Nephron (organoid): ENCODE measurements at regions not wholly inside any gene's neighbourhood (a gene's known extent, or its start where the extent isn't known, plus 50 kb on each side); places are given as distances from the start of the nearest gene placed in this dataset.
"Not testable (repeated sequence)": the region's sequence is repeated elsewhere in the genome, so short reads cannot be mapped to it uniquely, and the experiment has no call there.

Experiments used
- H3K27ac Mint-ChIP-seq, 3 experiments: 2 replicates each; pipeline ENCODE4 v1.8.0; 2020; ENCODE audit warnings: mixed read lengths in 3 of 3, mild to moderate bottlenecking in 2 of 3, moderate library complexity in 1 of 3
- H3K27me3 Mint-ChIP-seq: 2 replicates; pipeline ENCODE4 v1.8.0; 2021; ENCODE audit warnings: low read depth, mild to moderate bottlenecking, moderate library complexity, mixed read lengths
- H3K36me3 Mint-ChIP-seq: 2 replicates; pipeline ENCODE4 v1.8.0; 2020; ENCODE audit warnings: low read depth, mixed read lengths
- H3K4me1 Mint-ChIP-seq: 2 replicates; pipeline ENCODE4 v1.8.0; 2020; ENCODE audit warnings: mixed read lengths
- H3K4me3 Mint-ChIP-seq, 3 experiments: 2 replicates each; pipeline ENCODE4 v1.8.0; 2020; ENCODE audit warnings: mild to moderate bottlenecking in 3 of 3, mixed read lengths in 3 of 3, moderate library complexity in 2 of 3
- H3K9me3 Mint-ChIP-seq: 2 replicates; pipeline ENCODE4 v1.8.0; 2020; ENCODE audit warnings: mixed read lengths
- TF ChIP-seq, protein P1 (sequence below), 3 experiments: fragments of 200-600 bp; sonication (generic); IDR thresholded peaks; one replicate each; pipeline ENCODE4 v1.5.0; 2021; ENCODE audit warnings: antibody characterized with exemption in 3 of 3; ENCODE audit not compliant: unreplicated experiment in 3 of 3

- no peak overlapping the region for H3K27ac Mint-ChIP-seq
- H3K9me3 Mint-ChIP-seq, result no peaks in the 10 kb centered on the region
- no peaks in the 10 kb centered on the region for H3K36me3 Mint-ChIP-seq
- no peaks in the 10 kb centered on the region for H3K27me3 Mint-ChIP-seq
- TF ChIP-seq, protein P1, sequence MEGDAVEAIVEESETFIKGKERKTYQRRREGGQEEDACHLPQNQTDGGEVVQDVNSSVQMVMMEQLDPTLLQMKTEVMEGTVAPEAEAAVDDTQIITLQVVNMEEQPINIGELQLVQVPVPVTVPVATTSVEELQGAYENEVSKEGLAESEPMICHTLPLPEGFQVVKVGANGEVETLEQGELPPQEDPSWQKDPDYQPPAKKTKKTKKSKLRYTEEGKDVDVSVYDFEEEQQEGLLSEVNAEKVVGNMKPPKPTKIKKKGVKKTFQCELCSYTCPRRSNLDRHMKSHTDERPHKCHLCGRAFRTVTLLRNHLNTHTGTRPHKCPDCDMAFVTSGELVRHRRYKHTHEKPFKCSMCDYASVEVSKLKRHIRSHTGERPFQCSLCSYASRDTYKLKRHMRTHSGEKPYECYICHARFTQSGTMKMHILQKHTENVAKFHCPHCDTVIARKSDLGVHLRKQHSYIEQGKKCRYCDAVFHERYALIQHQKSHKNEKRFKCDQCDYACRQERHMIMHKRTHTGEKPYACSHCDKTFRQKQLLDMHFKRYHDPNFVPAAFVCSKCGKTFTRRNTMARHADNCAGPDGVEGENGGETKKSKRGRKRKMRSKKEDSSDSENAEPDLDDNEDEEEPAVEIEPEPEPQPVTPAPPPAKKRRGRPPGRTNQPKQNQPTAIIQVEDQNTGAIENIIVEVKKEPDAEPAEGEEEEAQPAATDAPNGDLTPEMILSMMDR (IDR thresholded peaks at IDR 0.05; ENCODE audit: unreplicated experiment in 3 of 3), result no peak
- H3K4me3 Mint-ChIP-seq, result no peak overlapping the region
- peaks cover 14% of the 10 kb centered on the region for H3K4me1 Mint-ChIP-seq
Measured at GRCh38 chr7:131077735-131078134, 249.9 kb upstream of the MKLN1 start.

DNA sequence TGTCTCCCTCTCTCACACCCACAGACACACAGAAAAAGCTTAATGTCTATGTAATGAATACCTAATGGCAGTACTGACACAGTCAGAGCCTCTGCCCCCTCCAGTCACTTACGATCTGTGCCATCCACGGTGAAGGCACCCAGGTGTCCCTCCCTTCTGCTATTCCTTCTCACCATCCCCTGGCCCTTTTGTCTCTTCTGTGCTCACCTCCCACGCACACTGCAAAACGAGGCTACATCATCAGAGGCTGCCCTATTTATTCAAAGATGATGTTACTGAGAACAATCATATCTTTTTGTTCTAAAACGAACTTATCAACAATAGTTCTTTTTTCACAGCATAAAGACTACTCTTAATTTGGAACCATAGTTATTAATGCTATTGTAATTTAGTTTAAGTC lies 246.9 kb upstream of the MKLN1 start:
- Mint-ChIP-seq H3K4me1 (peaks cover 13% of the 10 kb centered on the region), H3K9me3 (no peaks in the 10 kb centered on the region), H3K27me3 (no peaks in the 10 kb centered on the region), H3K4me3 (no peak overlapping the region), H3K36me3 (no peaks in the 10 kb centered on the region), H3K27ac (no peak overlapping the region)
- TF ChIP-seq, protein P1 (IDR thresholded peaks at IDR 0.05; ENCODE audit: unreplicated experiment in 3 of 3), result no peak

- Mint-ChIP-seq H3K4me1 (peaks cover 8% of the 10 kb centered on the region), H3K27me3 (no peaks in the 10 kb centered on the region), H3K9me3 (no peaks in the 10 kb centered on the region), H3K36me3 (no peaks in the 10 kb centered on the region), H3K27ac (no peak overlapping the region), H3K4me3 (no peak overlapping the region)
- TF ChIP-seq, protein P1 (IDR thresholded peaks at IDR 0.05; ENCODE audit: unreplicated experiment in 3 of 3), result no peak
Measured at GRCh38 chr7:131081308-131081707, 246.4 kb upstream of the MKLN1 start.

GRCh38 chr7:131083781-131084180 lies 243.9 kb upstream of the MKLN1 start:
- H3K4me3 Mint-ChIP-seq, result no peak overlapping the region
- H3K27me3 Mint-ChIP-seq, result no peaks in the 10 kb centered on the region
- H3K27ac Mint-ChIP-seq, result no peak overlapping the region
- H3K36me3 Mint-ChIP-seq, result no peaks in the 10 kb centered on the region
- TF ChIP-seq, protein P1 (IDR thresholded peaks at IDR 0.05; ENCODE audit: unreplicated experiment in 3 of 3), result no peak
- no peaks in the 10 kb centered on the region for H3K9me3 Mint-ChIP-seq
- no peaks in the 10 kb centered on the region for H3K4me1 Mint-ChIP-seq

DNA sequence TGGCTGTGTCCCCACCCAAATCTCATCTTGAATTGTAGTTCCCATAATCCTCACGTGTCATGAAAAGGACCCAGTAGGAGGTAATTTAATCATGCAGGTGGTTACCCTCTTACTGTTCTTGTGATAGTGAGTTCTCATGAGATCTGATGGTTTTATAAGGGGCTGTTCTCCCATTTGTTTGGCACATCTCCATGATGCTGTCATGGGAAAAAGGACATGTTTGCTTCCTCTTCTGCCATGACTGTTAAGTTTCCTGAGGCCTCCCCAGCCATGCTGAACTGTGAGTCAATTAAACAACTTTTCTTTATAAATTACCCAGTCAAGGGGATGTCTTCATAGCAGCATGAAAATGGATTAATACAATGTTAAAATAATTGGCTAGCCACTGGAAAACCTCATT lies 243.3 kb upstream of the MKLN1 start:
- H3K27me3 Mint-ChIP-seq, H3K4me1 Mint-ChIP-seq, H3K9me3 Mint-ChIP-seq, H3K36me3 Mint-ChIP-seq, H3K27ac Mint-ChIP-seq, H3K4me3 Mint-ChIP-seq: not testable (repeated sequence)

DNA sequence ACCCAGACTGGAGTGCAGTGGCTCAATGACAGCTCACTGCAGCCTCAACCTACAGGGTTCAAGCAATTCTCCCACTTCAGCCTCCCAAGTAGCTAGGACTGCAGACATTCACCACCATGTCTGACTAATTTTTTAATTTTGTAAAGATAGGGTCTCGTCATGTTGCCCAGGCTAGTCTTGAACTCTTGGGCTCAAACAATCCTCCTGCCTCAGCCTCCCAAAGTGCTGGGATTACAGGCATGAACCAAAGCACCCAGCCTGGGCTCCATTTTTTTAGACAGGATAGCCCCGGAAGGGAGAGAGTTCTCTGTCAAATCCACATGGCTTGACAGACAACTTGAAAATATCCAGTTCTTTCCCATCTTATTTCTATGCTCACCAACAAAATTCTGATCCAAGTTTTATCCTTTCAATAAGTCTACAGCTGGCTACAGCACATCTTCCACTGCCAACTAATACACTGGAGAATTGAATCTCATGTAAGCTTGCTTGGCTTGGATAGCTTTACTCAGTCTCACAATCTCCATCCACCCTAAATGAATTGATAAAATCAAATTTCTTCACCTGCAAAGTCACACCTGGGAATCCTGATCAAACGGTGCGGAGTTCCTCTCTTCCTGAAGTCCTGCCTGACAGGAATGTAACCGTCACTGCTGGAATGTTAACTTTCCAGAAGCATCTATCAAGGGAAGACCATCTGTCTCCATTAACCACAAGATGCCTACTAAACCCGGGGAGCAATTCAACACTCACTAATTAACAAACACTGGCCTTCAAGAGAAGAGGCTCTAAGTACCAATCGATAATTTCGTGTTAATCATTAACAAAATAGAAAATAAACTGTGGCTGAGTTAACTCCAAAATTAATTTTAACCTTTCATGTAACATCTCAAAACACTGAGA lies 239.7 kb upstream of the MKLN1 start:
- TF ChIP-seq, protein P1 (IDR thresholded peaks at IDR 0.05; ENCODE audit: unreplicated experiment in 3 of 3), result no peak
- H3K4me1 Mint-ChIP-seq, result no peaks in the 10 kb centered on the region

More for the DNA sequence above, 239.7 kb upstream of the MKLN1 start:
- no peaks in the 10 kb centered on the region for H3K36me3 Mint-ChIP-seq
- no peak overlapping the region for H3K27ac Mint-ChIP-seq
- no peaks in the 10 kb centered on the region for H3K9me3 Mint-ChIP-seq
- no peak overlapping the region for H3K4me3 Mint-ChIP-seq
- H3K27me3 Mint-ChIP-seq, result no peaks in the 10 kb centered on the region
